H9 (cell line): ENCODE measurements at regions not wholly inside any gene's neighbourhood (a gene's known extent, or its start where the extent isn't known, plus 50 kb on each side); places are given as distances from the start of the nearest gene placed in this dataset.

Experiments used
- DNase-seq: peaks from one replicate; pipeline ENCODE4 v3.0.0-alpha.2; 2017
- H2AFZ ChIP-seq: one replicate; pipeline ENCODE4 v1.6.1; 2013; ENCODE audit warnings: mild to moderate bottlenecking, low read length, control low read depth, moderate library complexity
- H2AK5ac ChIP-seq: 2 replicates; pipeline ENCODE4 v1.6.1; 2013; ENCODE audit warnings: low read length, control low read depth, mixed read lengths; ENCODE audit not compliant: insufficient read length
- H2BK120ac ChIP-seq: one replicate; pipeline ENCODE4 v1.6.1; 2013; ENCODE audit warnings: low read depth, mild to moderate bottlenecking, low read length, control low read depth, inconsistent platforms; ENCODE audit not compliant: poor library complexity, severe bottlenecking
- H2BK12ac ChIP-seq: 2 replicates; pipeline ENCODE4 v1.6.1; 2013; ENCODE audit warnings: low read length, control low read depth, mixed read lengths, low read depth; ENCODE audit not compliant: insufficient read length
- H2BK15ac ChIP-seq: 2 replicates; pipeline ENCODE4 v1.6.1; 2013; ENCODE audit warnings: low read depth, low read length, control low read depth
- H2BK20ac ChIP-seq: one replicate; pipeline ENCODE4 v1.6.1; 2013; ENCODE audit warnings: low read depth, mild to moderate bottlenecking, low read length, control low read depth, inconsistent platforms; ENCODE audit not compliant: poor library complexity, severe bottlenecking
- H2BK5ac ChIP-seq: 2 replicates; pipeline ENCODE4 v1.6.1; 2013; ENCODE audit warnings: low read length, control low read depth, mixed read lengths; ENCODE audit not compliant: insufficient read length
- H3K14ac ChIP-seq: 2 replicates; pipeline ENCODE4 v1.6.1; 2013; ENCODE audit warnings: low read length, control low read depth; ENCODE audit not compliant: insufficient read depth
- H3K18ac ChIP-seq: 2 replicates; pipeline ENCODE4 v1.6.1; 2013; ENCODE audit warnings: low read depth, mild to moderate bottlenecking, mixed read lengths, low read length, control low read depth; ENCODE audit not compliant: insufficient read length
- H3K23ac ChIP-seq: 2 replicates; pipeline ENCODE4 v1.6.1; 2013; ENCODE audit warnings: low read length, control low read depth, mixed read lengths, low read depth; ENCODE audit not compliant: insufficient read length
- H3K23me2 ChIP-seq: 2 replicates; pipeline ENCODE4 v1.6.1; 2013; ENCODE audit warnings: low read depth, mild to moderate bottlenecking, mixed read lengths, low read length, control low read depth; ENCODE audit not compliant: insufficient read length, poor library complexity, severe bottlenecking
- H3K27ac ChIP-seq: 2 replicates; pipeline ENCODE4 v1.5.1; 2013; ENCODE audit warnings: low read length, control low read depth, mixed read lengths, low read depth; ENCODE audit not compliant: insufficient read length
- H3K27me3 ChIP-seq: 2 replicates; pipeline ENCODE4 v1.6.1; 2013; ENCODE audit warnings: low read length, control low read depth, inconsistent platforms; ENCODE audit not compliant: insufficient read depth
- H3K4ac ChIP-seq: 2 replicates; pipeline ENCODE4 v1.6.1; 2013; ENCODE audit warnings: low read depth, mild to moderate bottlenecking, control low read depth, inconsistent platforms, low read length, moderate library complexity
- H3K4me1 ChIP-seq: 2 replicates; pipeline ENCODE4 v1.6.1; 2013; ENCODE audit warnings: low read length, control low read depth, inconsistent platforms; ENCODE audit not compliant: insufficient read depth
- H3K4me2 ChIP-seq: 2 replicates; pipeline ENCODE4 v1.6.1; 2013; ENCODE audit warnings: low read length, control low read depth, mixed read lengths; ENCODE audit not compliant: insufficient read length, insufficient read depth
- H3K56ac ChIP-seq: 2 replicates; pipeline ENCODE4 v1.6.1; 2013; ENCODE audit warnings: low read depth, mild to moderate bottlenecking, mixed read lengths, low read length, control low read depth; ENCODE audit not compliant: insufficient read length
- H3K79me1 ChIP-seq: 2 replicates; pipeline ENCODE4 v1.6.1; 2013; ENCODE audit warnings: low read depth, mild to moderate bottlenecking, moderate library complexity, low read length, control low read depth, inconsistent platforms; ENCODE audit not compliant: insufficient read depth, poor library complexity, severe bottlenecking
- H3K79me2 ChIP-seq: 2 replicates; pipeline ENCODE4 v1.6.1; 2013; ENCODE audit warnings: low read length, control low read depth, inconsistent platforms; ENCODE audit not compliant: insufficient read depth
- H3K9ac ChIP-seq: 2 replicates; pipeline ENCODE4 v1.6.1; 2013; ENCODE audit warnings: low read length, control low read depth, mixed read lengths; ENCODE audit not compliant: insufficient read length; ENCODE audit errors: extremely low read depth
- H3K9me3 ChIP-seq: one replicate; pipeline ENCODE4 v1.6.1; 2013; ENCODE audit warnings: low read depth, low read length, inconsistent platforms; ENCODE audit not compliant: control insufficient read depth
- H3T11ph ChIP-seq: one replicate; pipeline ENCODE4 v1.6.1; 2013; ENCODE audit warnings: mild to moderate bottlenecking, low read length, control low read depth, inconsistent platforms
- H4K20me1 ChIP-seq: one replicate; pipeline ENCODE4 v1.6.1; 2013; ENCODE audit not compliant: control insufficient read depth, insufficient read length, insufficient read depth
- H4K5ac ChIP-seq: 2 replicates; pipeline ENCODE4 v1.6.1; 2013; ENCODE audit warnings: low read depth, mild to moderate bottlenecking, mixed read lengths, low read length, control low read depth; ENCODE audit not compliant: insufficient read length
- H4K8ac ChIP-seq: replicated peaks from 2 replicates; pipeline ENCODE4 v1.6.1; 2013; ENCODE audit warnings: low read length, control low read depth, mixed read lengths, low read depth; ENCODE audit not compliant: insufficient read length
- H4K91ac ChIP-seq: 2 replicates; pipeline ENCODE4 v1.6.1; 2013; ENCODE audit warnings: low read depth, mild to moderate bottlenecking, moderate library complexity, mixed read lengths, low read length, control low read depth; ENCODE audit not compliant: insufficient read length
- H3K27ac Mint-ChIP-seq, 3 experiments: 2 replicates in 2 of 3; 3 replicates in 1 of 3; pipeline ENCODE4 v1.8.0; 2020 to 2021; ENCODE audit warnings: mixed read lengths in 3 of 3, mild to moderate bottlenecking in 1 of 3, moderate library complexity in 1 of 3
- H3K27me3 Mint-ChIP-seq: 2 replicates; pipeline ENCODE4 v1.8.0; 2021; ENCODE audit warnings: low read depth, mild to moderate bottlenecking, moderate library complexity, mixed read lengths
- H3K36me3 Mint-ChIP-seq, 3 experiments: 2 replicates in 2 of 3; 3 replicates in 1 of 3; pipeline ENCODE4 v1.8.0; 2020 to 2021; ENCODE audit warnings: low read depth in 3 of 3, mixed read lengths in 3 of 3; ENCODE audit not compliant: insufficient read depth in 1 of 3
- H3K4me1 Mint-ChIP-seq, 2 experiments: 2 replicates each; pipeline ENCODE4 v1.8.0; 2020; ENCODE audit warnings: mixed read lengths in 2 of 2
- H3K4me3 Mint-ChIP-seq, 2 experiments: 2 replicates in 1 of 2; 3 replicates in 1 of 2; pipeline ENCODE4 v1.8.0; 2020 to 2021; ENCODE audit warnings: mild to moderate bottlenecking in 2 of 2, mixed read lengths in 2 of 2, moderate library complexity in 1 of 2
- H3K9me3 Mint-ChIP-seq, 2 experiments: 2 replicates in 1 of 2; 3 replicates in 1 of 2; pipeline ENCODE4 v1.8.0; 2020; ENCODE audit warnings: mild to moderate bottlenecking in 2 of 2, mixed read lengths in 2 of 2, moderate library complexity in 1 of 2
- CTCF ChIP-seq: fragments of 200-600 bp; sonication (generic); conservative IDR thresholded peaks from 3 replicates; pipeline ENCODE4 v1.8.0; 2021; ENCODE audit warnings: antibody characterized with exemption, mild to moderate bottlenecking

- H3K4me3 Mint-ChIP-seq: no peak overlapping the region
- Histone ChIP-seq H2BK12ac (no peak overlapping the region), H3K79me1 (no peaks in the 10 kb centered on the region), H3K18ac (no peak overlapping the region), H3K27ac (no peak overlapping the region), H2BK5ac (no peak overlapping the region), H3T11ph (no peak overlapping the region), H3K4me2 (no peak overlapping the region), H2AK5ac (no peak overlapping the region), H3K4me1 (no peaks in the 10 kb centered on the region), H2BK20ac (no peak overlapping the region), H4K8ac (no peak overlapping the region), H3K79me2 (no peaks in the 10 kb centered on the region), H3K56ac (no peak overlapping the region), H2AFZ (no peak overlapping the region), H3K14ac (no peak overlapping the region), H4K91ac (no peak overlapping the region), H2BK15ac (no peak overlapping the region), H3K27me3 (no peaks in the 10 kb centered on the region), H4K5ac (no peak overlapping the region), H3K23me2 (no peaks in the 10 kb centered on the region), H3K23ac (no peak overlapping the region), H4K20me1 (no peaks in the 10 kb centered on the region), H2BK120ac (no peak overlapping the region), H3K9ac (no peak overlapping the region), H3K9me3 (no peaks in the 10 kb centered on the region), H3K4ac (no peak overlapping the region)
- H3K27ac Mint-ChIP-seq: no peak overlapping the region
- TF ChIP-seq CTCF: no peak
- no peaks in the 10 kb centered on the region for H3K4me1 Mint-ChIP-seq
- H3K9me3 Mint-ChIP-seq: peaks cover 6% of the 10 kb centered on the region in 2 experiments; a peak in 4 of 5 replicates
- peaks cover 3% of the 10 kb centered on the region for H3K27me3 Mint-ChIP-seq
- no peaks in the 10 kb centered on the region for H3K36me3 Mint-ChIP-seq
- no peak for DNase-seq
Measured at GRCh38 chr2:162934191-162934590, 95.6 kb upstream of the KCNH7 start.
